ENCODE measurements at regions not wholly inside any gene's neighbourhood (a gene's known extent, or its start where the extent isn't known, plus 50 kb on each side); places are given as distances from the start of the nearest gene placed in this dataset.

- TF ChIP-seq CTCF (IDR thresholded peaks at IDR 0.05) (no peak), POLR2A (IDR thresholded peaks at IDR 0.05) (no peak)
These were observed 109.6 kb upstream of the KCNN2 start for GRCh38 chr5:114252226-114252625.

Data from tibial nerve (tissue), 3 donors.